GM18505 (cell line): ENCODE measurements at regions not wholly inside any gene's neighbourhood (a gene's known extent, or its start where the extent isn't known, plus 50 kb on each side); places are given as distances from the start of the nearest gene placed in this dataset.

Experiments
- ATAC-seq: cut with Tn5 transposase; IDR thresholded peaks from one replicate; pipeline ENCODE4 v1.9.1; 2021; ENCODE audit not compliant: unreplicated experiment
- POLR2A ChIP-seq: IDR thresholded peaks from 4 replicates; pipeline ENCODE4 v1.6.1; 2011; ENCODE audit warnings: borderline replicate concordance; ENCODE audit not compliant: insufficient read depth, insufficient read length; ENCODE audit errors: extremely low read depth

DNA sequence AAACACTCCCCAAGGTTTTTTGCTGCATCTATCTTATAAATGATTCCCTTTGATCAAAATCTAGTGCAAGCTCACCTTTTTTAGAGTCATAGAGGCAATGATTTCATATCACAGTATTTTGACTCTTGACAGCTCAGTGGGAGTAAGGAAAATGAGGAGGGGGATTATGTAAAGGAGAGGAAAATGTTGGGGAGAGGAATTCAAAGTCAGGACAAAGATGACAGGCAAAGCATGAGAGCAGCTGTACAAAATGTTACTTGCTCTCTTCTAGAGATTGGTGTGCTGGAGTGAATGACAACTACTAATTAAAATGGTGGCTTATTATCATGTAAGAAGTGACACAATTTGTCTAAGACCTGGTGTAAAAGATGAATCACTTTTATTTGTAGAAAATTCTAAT is 644.6 kb upstream of the CHORDC1 start:
- no peak for ATAC-seq
- no peak for TF ChIP-seq POLR2A

- no peak for ATAC-seq
- no peak for TF ChIP-seq POLR2A
These were observed 633.9 kb upstream of the CHORDC1 start for GRCh38 chr11:90856790-90857189.

DNA sequence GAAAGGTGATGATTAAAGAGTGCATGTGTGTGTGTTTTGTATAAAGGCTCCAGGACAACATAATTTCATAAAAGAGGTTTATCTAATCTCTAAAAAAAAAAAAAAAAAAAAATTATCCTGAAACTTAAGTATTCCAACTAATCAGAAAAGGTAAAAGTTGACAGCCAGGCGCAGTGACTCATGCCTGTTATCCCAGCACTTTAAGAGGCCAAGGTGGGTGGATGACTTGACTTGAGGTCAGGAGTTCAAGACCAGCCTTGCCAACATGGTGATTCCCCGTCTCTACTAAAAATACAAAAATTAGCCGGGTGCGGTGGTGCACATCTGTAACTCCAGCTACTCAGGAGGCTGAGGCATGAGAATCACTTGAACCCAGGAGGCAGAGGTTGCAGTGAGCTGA is 632.7 kb upstream of the CHORDC1 start:
- ATAC-seq, result no peak
- TF ChIP-seq POLR2A, result no peak

GRCh38 chr11:90851196-90851595 is 628.3 kb upstream of the CHORDC1 start:
- ATAC-seq, result no peak
- no peak for TF ChIP-seq POLR2A

- no peak for TF ChIP-seq POLR2A
- ATAC-seq, result no peak
These were observed 626.5 kb upstream of the CHORDC1 start for GRCh38 chr11:90849312-90849711.

DNA sequence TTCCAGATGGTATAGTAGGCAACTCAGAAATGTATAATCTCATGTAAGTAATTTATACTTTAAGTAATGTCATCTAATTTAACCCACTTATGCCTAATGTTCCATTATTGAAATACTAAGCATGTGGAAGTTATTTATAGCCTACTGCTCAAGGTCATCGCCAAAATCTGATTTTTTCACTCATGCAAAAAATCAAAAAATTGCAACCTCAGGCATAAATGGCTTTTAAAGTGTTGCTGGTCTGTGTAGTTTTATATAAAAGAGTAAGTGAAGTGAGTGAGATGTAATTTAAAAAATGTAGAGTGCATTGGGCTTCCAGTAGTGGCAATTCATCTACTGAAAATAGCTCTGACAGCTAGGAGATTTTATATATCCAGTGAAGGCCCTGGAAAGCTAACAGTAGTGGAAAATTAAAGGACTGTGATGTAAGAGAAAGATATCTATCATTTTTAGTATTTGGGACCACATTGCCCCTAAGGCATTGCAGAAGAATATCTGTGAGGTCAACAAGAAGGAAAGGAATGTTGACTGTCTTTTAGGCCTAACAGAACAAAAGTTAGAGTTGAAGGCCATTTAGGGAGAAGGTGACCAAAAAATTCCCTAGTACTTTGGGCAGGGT is 624.5 kb upstream of the CHORDC1 start:
- no peak for TF ChIP-seq POLR2A
- no peak for ATAC-seq

DNA sequence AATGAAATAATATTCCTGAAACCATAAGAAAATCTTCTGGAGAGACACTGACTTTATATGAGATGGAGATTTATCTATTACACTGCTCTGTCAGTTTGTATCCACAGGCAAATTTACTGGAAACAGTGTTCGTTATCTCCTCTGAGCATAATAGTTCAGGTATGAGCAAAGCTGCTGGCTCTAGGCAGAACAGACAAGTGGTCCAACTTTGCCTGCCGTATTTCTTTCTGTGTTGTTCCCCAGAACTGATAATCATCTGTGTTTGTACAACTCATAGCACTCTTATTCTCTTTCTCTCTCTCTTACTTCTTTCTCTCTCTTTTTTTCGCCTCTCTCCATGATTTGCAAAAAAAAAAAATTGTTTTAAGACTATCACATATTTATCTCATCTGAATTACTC is 623.8 kb upstream of the CHORDC1 start:
- no peak for TF ChIP-seq POLR2A
- no peak for ATAC-seq

- TF ChIP-seq POLR2A, result no peak
- no peak for ATAC-seq
These were observed 623.0 kb upstream of the CHORDC1 start for GRCh38 chr11:90845799-90846198.

GRCh38 chr11:90845126-90845525 is 622.3 kb upstream of the CHORDC1 start:
- TF ChIP-seq POLR2A, result no peak
- ATAC-seq, result no peak

GRCh38 chr11:90844041-90844440 is 621.2 kb upstream of the CHORDC1 start:
- ATAC-seq, result no peak

DNA sequence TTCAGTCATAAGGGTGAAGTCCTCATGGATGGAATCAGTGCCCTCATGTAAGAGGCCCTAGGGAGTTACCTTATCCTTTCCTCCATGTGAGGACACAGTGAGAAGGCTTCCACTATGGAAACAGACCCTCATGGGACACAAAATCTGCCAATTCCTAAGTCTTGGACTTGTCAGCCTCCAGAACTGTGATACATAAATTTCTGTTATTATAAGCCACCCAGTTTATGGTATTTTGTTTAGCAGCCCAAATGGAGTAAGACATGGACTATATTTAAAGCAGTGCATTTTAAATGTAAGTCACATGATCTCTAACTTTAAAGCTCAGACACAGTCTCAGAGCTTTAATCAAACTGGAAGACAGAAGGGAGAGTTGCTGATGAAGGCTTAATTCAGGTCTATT is 619.8 kb upstream of the CHORDC1 start:
- no peak for ATAC-seq
- no peak for TF ChIP-seq POLR2A

More at GRCh38 chr11:90844041-90844440, 621.2 kb upstream of the CHORDC1 start:
- no peak for TF ChIP-seq POLR2A

DNA sequence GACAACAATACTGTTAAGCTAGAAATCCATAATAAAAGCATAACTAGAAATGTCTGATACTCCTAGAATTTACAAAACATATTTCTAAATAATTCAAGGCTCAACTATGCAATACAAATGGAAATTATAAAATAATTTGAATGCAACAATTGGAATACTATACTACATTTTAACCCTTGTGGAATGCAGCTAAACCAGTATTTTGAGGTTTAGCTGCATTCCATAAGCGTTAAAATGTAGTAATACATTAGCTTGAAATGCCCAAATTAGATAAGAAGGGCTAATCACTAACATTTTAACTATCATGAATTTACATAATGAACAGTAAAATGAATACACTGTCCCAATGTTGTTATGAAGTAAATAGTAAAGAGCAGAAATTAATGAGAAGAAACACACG is 617.2 kb upstream of the CHORDC1 start:
- ATAC-seq, result no peak
- TF ChIP-seq POLR2A, result no peak

- no peak for ATAC-seq
- no peak for TF ChIP-seq POLR2A
These were observed 613.2 kb upstream of the CHORDC1 start for GRCh38 chr11:90836031-90836430.

- no peak for TF ChIP-seq POLR2A
- no peak for ATAC-seq
These were observed 600.6 kb upstream of the CHORDC1 start for GRCh38 chr11:90823446-90823845.

GRCh38 chr11:90822996-90823395 is 600.1 kb upstream of the CHORDC1 start:
- ATAC-seq, result no peak
- no peak for TF ChIP-seq POLR2A
